ENCODE measurements at regions not wholly inside any gene's neighbourhood (a gene's known extent, or its start where the extent isn't known, plus 50 kb on each side); places are given as distances from the start of the nearest gene placed in this dataset.

DNA sequence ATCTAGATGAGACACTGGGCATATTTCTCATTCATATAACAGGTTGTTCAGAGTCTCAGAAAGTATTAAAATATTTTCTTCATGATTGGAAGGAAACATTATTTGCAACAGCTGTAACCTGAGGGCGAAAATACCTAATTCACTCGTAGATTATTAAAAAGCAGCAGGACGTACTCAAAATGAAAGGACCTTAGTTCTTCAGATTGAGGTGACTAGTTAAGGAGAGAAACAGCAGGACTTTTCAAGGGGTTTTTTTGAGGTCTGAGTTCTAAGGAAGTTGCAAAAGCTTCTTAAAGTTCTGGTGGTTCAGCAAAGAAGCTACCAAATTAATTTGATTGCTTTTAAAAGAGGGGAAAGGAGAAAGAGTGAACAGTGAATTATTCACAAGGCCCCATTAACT lies 174.9 kb downstream of the TMEM161B start:
- no peak overlapping the region for H3K27ac ChIP-seq
- H3K27me3 ChIP-seq: no peaks in the 10 kb centered on the region
- no peaks in the 10 kb centered on the region for H3K4me1 ChIP-seq
- H3K4me3 ChIP-seq: no peak overlapping the region
- intact Hi-C loops (cut with DNase I; ENCODE audit: low total_unique reads): no loop called here
- TF ChIP-seq, protein P1, sequence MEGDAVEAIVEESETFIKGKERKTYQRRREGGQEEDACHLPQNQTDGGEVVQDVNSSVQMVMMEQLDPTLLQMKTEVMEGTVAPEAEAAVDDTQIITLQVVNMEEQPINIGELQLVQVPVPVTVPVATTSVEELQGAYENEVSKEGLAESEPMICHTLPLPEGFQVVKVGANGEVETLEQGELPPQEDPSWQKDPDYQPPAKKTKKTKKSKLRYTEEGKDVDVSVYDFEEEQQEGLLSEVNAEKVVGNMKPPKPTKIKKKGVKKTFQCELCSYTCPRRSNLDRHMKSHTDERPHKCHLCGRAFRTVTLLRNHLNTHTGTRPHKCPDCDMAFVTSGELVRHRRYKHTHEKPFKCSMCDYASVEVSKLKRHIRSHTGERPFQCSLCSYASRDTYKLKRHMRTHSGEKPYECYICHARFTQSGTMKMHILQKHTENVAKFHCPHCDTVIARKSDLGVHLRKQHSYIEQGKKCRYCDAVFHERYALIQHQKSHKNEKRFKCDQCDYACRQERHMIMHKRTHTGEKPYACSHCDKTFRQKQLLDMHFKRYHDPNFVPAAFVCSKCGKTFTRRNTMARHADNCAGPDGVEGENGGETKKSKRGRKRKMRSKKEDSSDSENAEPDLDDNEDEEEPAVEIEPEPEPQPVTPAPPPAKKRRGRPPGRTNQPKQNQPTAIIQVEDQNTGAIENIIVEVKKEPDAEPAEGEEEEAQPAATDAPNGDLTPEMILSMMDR (IDR thresholded peaks at IDR 0.05): no peak
- no peak for TF ChIP-seq POLR2AphosphoS5 (IDR thresholded peaks at IDR 0.05)
- no peak for TF ChIP-seq POLR2A (IDR thresholded peaks at IDR 0.05)
- H3K36me3 ChIP-seq: no peaks in the 10 kb centered on the region
- no peak for DNase-seq (ENCODE audit: low spot score in 2 of 2)
- H3K9me3 ChIP-seq: no peaks in the 10 kb centered on the region

DNA sequence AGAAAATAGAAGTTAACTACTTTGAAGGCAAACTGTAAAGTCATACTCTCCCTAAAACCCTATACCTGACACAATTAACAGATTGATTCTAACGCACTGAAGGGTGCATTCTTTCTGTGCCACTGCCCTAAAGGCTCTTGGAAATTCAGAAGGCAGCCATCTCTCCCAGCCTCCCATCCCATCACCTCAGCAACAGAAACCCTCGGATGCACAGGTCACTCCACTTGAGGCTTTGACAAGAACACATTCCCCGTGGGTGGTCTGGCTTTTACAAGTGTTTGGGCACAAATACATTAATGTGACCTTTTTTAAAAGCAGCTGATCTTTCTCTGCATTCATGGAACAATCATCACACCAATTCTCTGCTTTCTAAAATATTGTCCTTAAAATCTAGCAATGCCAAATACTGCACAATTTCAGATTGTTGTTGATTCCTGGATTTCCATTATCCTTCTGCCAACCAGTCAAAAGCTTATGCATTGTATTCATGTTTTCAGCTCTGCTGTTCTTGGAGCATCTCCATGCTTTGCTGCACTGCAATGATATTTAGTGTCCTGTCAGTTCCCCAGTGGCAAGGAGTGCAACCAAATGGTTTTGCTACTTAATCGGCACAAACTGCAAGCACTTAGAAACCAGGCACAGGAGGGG lies 175.6 kb downstream of the TMEM161B start:
- no peaks in the 10 kb centered on the region for H3K9me3 ChIP-seq
- no peaks in the 10 kb centered on the region for H3K4me1 ChIP-seq
- no peak for DNase-seq (ENCODE audit: low spot score in 2 of 2)
- no peaks in the 10 kb centered on the region for H3K36me3 ChIP-seq
- intact Hi-C loops (cut with DNase I; ENCODE audit: low total_unique reads): no loop called here
- no peak for TF ChIP-seq POLR2A (IDR thresholded peaks at IDR 0.05)
- TF ChIP-seq POLR2AphosphoS5 (IDR thresholded peaks at IDR 0.05): no peak
- TF ChIP-seq, protein P1 (IDR thresholded peaks at IDR 0.05): no peak
- H3K4me3 ChIP-seq: no peak overlapping the region
- no peak overlapping the region for H3K27ac ChIP-seq
- H3K27me3 ChIP-seq: no peaks in the 10 kb centered on the region

DNA sequence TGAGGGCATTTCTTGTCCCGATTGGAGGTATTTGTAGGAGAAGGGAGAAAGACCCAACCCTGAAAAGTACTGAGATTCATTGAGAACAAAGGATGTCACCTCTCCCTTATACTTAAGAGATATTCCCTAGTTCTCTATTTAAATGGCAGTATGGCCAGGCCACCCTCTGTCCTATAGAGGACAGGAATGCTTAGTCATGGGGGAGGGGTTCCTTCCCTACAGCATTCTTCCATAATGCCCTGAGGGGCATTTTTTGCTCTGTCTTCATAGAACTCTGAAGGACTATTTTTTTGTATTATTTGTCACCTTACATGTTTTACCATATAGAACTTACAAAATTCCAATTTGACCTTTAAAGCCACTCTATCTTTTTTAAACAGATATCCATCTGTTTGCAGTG lies 176.3 kb downstream of the TMEM161B start:
- TF ChIP-seq, protein P1 (IDR thresholded peaks at IDR 0.05): no peak
- TF ChIP-seq POLR2AphosphoS5 (IDR thresholded peaks at IDR 0.05) (no peak), POLR2A (IDR thresholded peaks at IDR 0.05) (no peak)
- Histone ChIP-seq H3K27ac (no peak overlapping the region), H3K36me3 (no peaks in the 10 kb centered on the region), H3K4me3 (no peak overlapping the region), H3K27me3 (no peaks in the 10 kb centered on the region), H3K4me1 (no peaks in the 10 kb centered on the region), H3K9me3 (no peaks in the 10 kb centered on the region)
- intact Hi-C loops (cut with DNase I; ENCODE audit: low total_unique reads): no loop called here
- DNase-seq (ENCODE audit: low spot score in 2 of 2): no peak

DNA sequence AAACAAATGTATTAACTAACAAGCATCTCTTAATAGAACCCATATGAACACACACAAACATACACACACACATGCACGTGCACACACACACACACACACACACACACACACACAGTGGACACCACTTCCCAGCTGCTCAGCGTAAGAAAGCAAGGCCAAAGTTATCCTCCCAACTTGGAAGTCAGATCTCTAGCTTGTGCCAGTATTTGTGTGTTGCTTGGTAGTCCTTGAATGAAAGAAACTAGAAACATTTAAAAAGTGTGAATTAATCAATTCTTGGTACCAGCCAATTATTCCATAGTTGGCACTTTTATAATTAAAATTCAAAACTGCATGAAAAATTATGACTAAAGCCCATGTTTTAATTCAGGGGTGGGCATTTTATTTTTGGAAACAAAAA lies 178.1 kb downstream of the TMEM161B start:
- TF ChIP-seq POLR2AphosphoS5 (IDR thresholded peaks at IDR 0.05): no peak
- TF ChIP-seq, protein P1 (IDR thresholded peaks at IDR 0.05): no peak
- TF ChIP-seq POLR2A (IDR thresholded peaks at IDR 0.05): no peak
- Histone ChIP-seq H3K27ac (no peak overlapping the region), H3K27me3 (no peaks in the 10 kb centered on the region), H3K9me3 (no peaks in the 10 kb centered on the region), H3K4me1 (no peaks in the 10 kb centered on the region), H3K4me3 (no peak overlapping the region), H3K36me3 (no peaks in the 10 kb centered on the region)
- intact Hi-C loops (cut with DNase I; ENCODE audit: low total_unique reads): no loop called here
- DNase-seq (ENCODE audit: low spot score in 2 of 2): no peak

DNA sequence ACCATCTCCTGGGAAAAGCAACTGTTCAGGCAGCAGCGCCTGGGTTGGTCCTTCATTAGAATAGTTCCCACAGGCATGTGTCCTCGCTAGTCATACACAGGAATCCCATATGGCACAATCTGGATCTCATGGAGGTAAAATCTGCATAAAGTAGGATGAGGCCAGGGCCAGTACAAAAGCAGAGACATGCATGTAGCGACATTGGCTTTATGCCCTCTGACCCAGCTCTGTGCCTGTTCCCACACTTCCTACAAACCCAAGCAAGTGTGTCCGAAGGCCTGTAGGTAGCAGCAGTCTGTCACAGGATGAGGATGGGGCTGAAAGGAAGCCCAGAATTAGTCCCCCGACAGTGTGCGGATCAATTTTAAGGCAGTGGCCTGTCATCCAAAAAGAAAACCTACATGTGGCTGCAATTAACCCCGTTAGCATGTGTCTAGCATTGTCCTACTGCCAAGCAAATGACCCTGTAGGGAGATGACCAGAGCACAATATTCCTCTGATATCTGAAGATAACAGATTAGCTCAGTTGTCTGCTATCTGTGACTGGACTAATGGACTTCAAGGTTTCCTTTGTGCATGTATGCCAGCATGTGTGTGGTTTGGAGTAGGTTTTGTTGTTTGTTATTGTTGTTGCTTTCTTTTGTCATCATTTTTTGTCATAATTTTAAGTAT lies 178.8 kb downstream of the TMEM161B start:
- H3K27me3 ChIP-seq: no peaks in the 10 kb centered on the region
- H3K9me3 ChIP-seq: no peaks in the 10 kb centered on the region
- H3K27ac ChIP-seq: no peak overlapping the region
- no peak overlapping the region for H3K4me3 ChIP-seq
- TF ChIP-seq POLR2AphosphoS5 (IDR thresholded peaks at IDR 0.05) (no peak), POLR2A (IDR thresholded peaks at IDR 0.05) (no peak)
- TF ChIP-seq, protein P1 (IDR thresholded peaks at IDR 0.05): no peak
- H3K4me1 ChIP-seq: no peaks in the 10 kb centered on the region
- no peak for DNase-seq (ENCODE audit: low spot score in 2 of 2)
- H3K36me3 ChIP-seq: no peaks in the 10 kb centered on the region
- intact Hi-C loops (cut with DNase I; ENCODE audit: low total_unique reads): no loop called here

Data from breast epithelium (tissue), 4 donors.